B cell (primary cell): ENCODE measurements at regions not wholly inside any gene's neighbourhood (a gene's known extent, or its start where the extent isn't known, plus 50 kb on each side); places are given as distances from the start of the nearest gene placed in this dataset.

Source experiments
- ATAC-seq: fragments of 200-7000 bp; cut with Tn5 transposase; one replicate; pipeline ENCODE4 v1.10.0; 2021; ENCODE audit warnings: low read depth, mild to moderate bottlenecking, moderate number of reproducible peaks, moderate library complexity
- CTCF ChIA-PET: fragments of 350-600 bp; sonication (Branson Sonifier 250); formaldehyde crosslinking; loops from one replicate; lab custom pipeline; 2021; ENCODE audit warnings: antibody characterized with exemption, inconsistent platforms; lab: Charles Lee
- POLR2A ChIA-PET: fragments of 350-600 bp; sonication (Branson Sonifier 250); formaldehyde crosslinking; loops from one replicate; lab custom pipeline; 2021; ENCODE audit warnings: antibody characterized with exemption; lab: Charles Lee
- DNase-seq: peaks from one replicate; pipeline ENCODE4 v3.0.0; 2013
- H2AFZ ChIP-seq: 2 replicates; pipeline ENCODE4 v1.6.1; 2012; ENCODE audit warnings: mild to moderate bottlenecking, low read depth, low read length; ENCODE audit not compliant: insufficient read depth, poor library complexity, severe bottlenecking
- H3K27ac ChIP-seq, 2 donors: 1 replicate in 1 of 2; 2 replicates in 1 of 2; pipeline ENCODE4 v1.5.1; 2012 to 2013; ENCODE audit warnings: low read length in 2 of 2, mild to moderate bottlenecking in 2 of 2, moderate library complexity in 1 of 2
- H3K27me3 ChIP-seq, 4 experiments: fragments of 200-600 bp in 1 of 4; sonication (generic) in 1 of 4; replicated peaks in 1 of 4; 1 replicate in 2 of 4; 2 replicates in 2 of 4; pipeline versions ENCODE4 v1.6.1 to v1.7.0; 2013 to 2016; ENCODE audit warnings: low read length in 3 of 4, mild to moderate bottlenecking in 2 of 4, mixed read lengths in 1 of 4, moderate library complexity in 1 of 4; ENCODE audit not compliant: insufficient read depth in 4 of 4, control insufficient read depth in 3 of 4; ENCODE audit errors: control extremely low read depth in 1 of 4
- H3K36me3 ChIP-seq, 2 experiments: replicated peaks in 1 of 2; 1 replicate in 1 of 2; 2 replicates in 1 of 2; pipeline versions ENCODE4 v1.6.1 to v1.7.1; 2013; ENCODE audit warnings: low read length in 1 of 2; ENCODE audit not compliant: insufficient read depth in 2 of 2, control insufficient read depth in 1 of 2; ENCODE audit errors: control extremely low read depth in 1 of 2, extremely low read depth in 1 of 2
- H3K4me1 ChIP-seq, 2 donors: fragments of 200-600 bp in 1 of 2; sonication (generic) in 1 of 2; 1 replicate in 1 of 2; 2 replicates in 1 of 2; pipeline versions ENCODE4 v1.5.1 to v1.6.1; 2013 to 2017; ENCODE audit warnings: low read length in 2 of 2; ENCODE audit not compliant: control insufficient read depth in 2 of 2, insufficient read depth in 2 of 2
- H3K4me2 ChIP-seq: replicated peaks from 2 replicates; pipeline ENCODE3; 2012; ENCODE audit warnings: mild to moderate bottlenecking, low read depth, low read length; ENCODE audit not compliant: poor library complexity, severe bottlenecking
- H3K4me3 ChIP-seq, 5 experiments: fragments of 200-600 bp in 1 of 5; sonication (generic) in 1 of 5; 1 replicate in 3 of 5; 2 replicates in 2 of 5; pipeline versions ENCODE4 v1.5.1 to v1.7.0; 2011 to 2016; ENCODE audit warnings: low read length in 4 of 5, mild to moderate bottlenecking in 4 of 5, low read depth in 2 of 5, control low read depth in 1 of 5, moderate library complexity in 1 of 5; ENCODE audit not compliant: insufficient read depth in 1 of 5; ENCODE audit errors: control extremely low read depth in 1 of 5, extremely low read depth in 1 of 5
- H3K79me2 ChIP-seq: fragments of 200-600 bp; sonication (generic); one replicate; pipeline ENCODE4 v1.6.0; 2016; ENCODE audit warnings: low read length; ENCODE audit not compliant: control insufficient read depth, insufficient read depth
- H3K9ac ChIP-seq: fragments of 200-600 bp; sonication (generic); 2 replicates; pipeline ENCODE4 v1.6.1; 2017; ENCODE audit warnings: mild to moderate bottlenecking, low read length, moderate library complexity
- H3K9me3 ChIP-seq, 3 donors: one replicate each; pipeline versions ENCODE4 v1.6.1 to v1.7.1; 2013; ENCODE audit warnings: low read length in 2 of 3; ENCODE audit not compliant: control insufficient read depth in 2 of 3, insufficient read depth in 1 of 3; ENCODE audit errors: control extremely low read depth in 1 of 3
- H4K20me1 ChIP-seq: 2 replicates; pipeline ENCODE4 v1.6.0; 2012; ENCODE audit warnings: mild to moderate bottlenecking, low read length; ENCODE audit not compliant: insufficient read depth, control insufficient read depth, poor library complexity, severe bottlenecking
- H3K27ac Mint-ChIP-seq: one replicate; pipeline ENCODE4 v1.8.0; 2021; ENCODE audit warnings: mixed read lengths
- H3K27me3 Mint-ChIP-seq: one replicate; pipeline ENCODE4 v1.8.0; 2021; ENCODE audit warnings: mixed read lengths
- H3K4me1 Mint-ChIP-seq: one replicate; pipeline ENCODE4 v1.8.0; 2021; ENCODE audit warnings: mixed read lengths
- H3K4me3 Mint-ChIP-seq: one replicate; pipeline ENCODE4 v1.8.0; 2021; ENCODE audit warnings: mixed read lengths
- H3K9me3 Mint-ChIP-seq: one replicate; pipeline ENCODE4 v1.8.0; 2022; ENCODE audit warnings: mixed read lengths; ENCODE audit not compliant: insufficient read depth
- EZH2 ChIP-seq: IDR thresholded peaks from 2 replicates; pipeline ENCODE4 v1.6.1; 2012; ENCODE audit warnings: borderline replicate concordance, low read depth, mild to moderate bottlenecking, moderate library complexity, low read length; ENCODE audit not compliant: insufficient read depth, poor library complexity, severe bottlenecking
- WGBS: methylation state at CpG from one replicate; pipeline ENCODE4 v1.1.5; 2013; ENCODE audit warnings: missing lambda C conversion rate; ENCODE audit not compliant: insufficient coverage; 5-methylcytosine and 5-hydroxymethylcytosine counted together
- intact Hi-C: fragments of 100-400 bp; cut with micrococcal nuclease; formaldehyde crosslinking; loops from one replicate; pipeline ENCODE4 v1.10.0; 2022
- TF ChIP-seq, protein P1 (sequence below): fragments of 200-600 bp; IDR thresholded peaks from one replicate; pipeline ENCODE4 v1.8.0; 2022; ENCODE audit warnings: antibody characterized with exemption, mild to moderate bottlenecking

DNA sequence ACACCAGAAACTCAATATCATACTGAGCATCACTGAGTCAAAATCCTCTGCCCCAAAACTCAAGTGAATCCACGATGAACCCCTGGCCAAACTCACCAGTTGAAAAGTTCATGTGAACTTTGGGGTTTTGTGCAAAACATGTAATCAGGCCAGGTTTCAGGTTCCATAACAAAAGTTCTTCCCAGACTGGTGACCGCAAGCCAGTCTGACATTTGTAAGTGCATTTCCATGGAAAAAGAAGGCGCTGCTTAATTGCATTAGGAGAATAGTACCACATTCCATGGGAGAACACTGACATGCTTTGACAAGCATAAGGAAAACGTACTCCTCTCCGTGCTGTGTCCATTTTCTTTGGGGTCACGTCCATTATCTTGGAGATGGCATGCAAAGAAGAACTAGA, 567.0 kb downstream of the BNC2 start:
- H3K27ac Mint-ChIP-seq = no peak overlapping the region
- ATAC-seq = no peak
- no peak overlapping the region for H3K4me3 Mint-ChIP-seq
- Histone ChIP-seq H3K9me3 (no peaks in the 10 kb centered on the region), H3K79me2 (no peaks in the 10 kb centered on the region), H3K4me3 (no peak overlapping the region), H3K4me1 (no peaks in the 10 kb centered on the region), H3K27ac (no peak overlapping the region), H3K27me3 (no peaks in the 10 kb centered on the region), H3K36me3 (no peaks in the 10 kb centered on the region), H3K4me2 (no peak overlapping the region), H2AFZ (no peak overlapping the region), H4K20me1 (no peaks in the 10 kb centered on the region), H3K9ac (no peak overlapping the region)
- DNase-seq = no peak
- intact Hi-C loops = no loop called here
- POLR2A ChIA-PET = no interaction called here
- CTCF ChIA-PET = no interaction called here
- no peak for TF ChIP-seq EZH2
- TF ChIP-seq, protein P1, sequence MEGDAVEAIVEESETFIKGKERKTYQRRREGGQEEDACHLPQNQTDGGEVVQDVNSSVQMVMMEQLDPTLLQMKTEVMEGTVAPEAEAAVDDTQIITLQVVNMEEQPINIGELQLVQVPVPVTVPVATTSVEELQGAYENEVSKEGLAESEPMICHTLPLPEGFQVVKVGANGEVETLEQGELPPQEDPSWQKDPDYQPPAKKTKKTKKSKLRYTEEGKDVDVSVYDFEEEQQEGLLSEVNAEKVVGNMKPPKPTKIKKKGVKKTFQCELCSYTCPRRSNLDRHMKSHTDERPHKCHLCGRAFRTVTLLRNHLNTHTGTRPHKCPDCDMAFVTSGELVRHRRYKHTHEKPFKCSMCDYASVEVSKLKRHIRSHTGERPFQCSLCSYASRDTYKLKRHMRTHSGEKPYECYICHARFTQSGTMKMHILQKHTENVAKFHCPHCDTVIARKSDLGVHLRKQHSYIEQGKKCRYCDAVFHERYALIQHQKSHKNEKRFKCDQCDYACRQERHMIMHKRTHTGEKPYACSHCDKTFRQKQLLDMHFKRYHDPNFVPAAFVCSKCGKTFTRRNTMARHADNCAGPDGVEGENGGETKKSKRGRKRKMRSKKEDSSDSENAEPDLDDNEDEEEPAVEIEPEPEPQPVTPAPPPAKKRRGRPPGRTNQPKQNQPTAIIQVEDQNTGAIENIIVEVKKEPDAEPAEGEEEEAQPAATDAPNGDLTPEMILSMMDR = no peak
- no peaks in the 10 kb centered on the region for H3K27me3 Mint-ChIP-seq
- no peaks in the 10 kb centered on the region for H3K4me1 Mint-ChIP-seq
- 94% methylated on average over 5 of the region's 6 CpGs for WGBS
- peaks cover 5% of the 10 kb centered on the region for H3K9me3 Mint-ChIP-seq

DNA sequence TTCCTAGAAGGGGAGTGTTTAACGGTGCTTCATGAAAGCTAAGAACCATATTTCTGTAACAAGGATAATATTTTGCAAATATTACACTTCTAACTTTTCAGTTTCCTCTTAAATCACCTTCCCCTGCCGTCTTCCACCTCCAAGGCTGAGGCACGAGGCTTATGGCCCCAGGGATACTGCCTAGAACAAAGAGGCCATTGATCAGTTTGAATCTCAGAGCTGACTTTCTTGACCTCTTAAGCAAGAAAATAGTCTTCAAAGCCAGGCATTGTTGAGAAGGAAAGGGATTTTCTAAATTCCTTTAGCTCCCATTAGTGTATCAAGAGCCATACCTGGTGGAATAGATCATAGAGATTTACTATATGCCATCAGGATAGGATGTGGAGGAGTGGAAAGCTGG, 566.2 kb downstream of the BNC2 start:
- H3K9me3 ChIP-seq = no peaks in the 10 kb centered on the region
- intact Hi-C loops = no loop called here
- no peaks in the 10 kb centered on the region for H3K27me3 Mint-ChIP-seq
- no peak overlapping the region for H2AFZ ChIP-seq
- H3K27ac Mint-ChIP-seq = no peak overlapping the region
- ATAC-seq = no peak
- no peak overlapping the region for H3K9ac ChIP-seq
- H4K20me1 ChIP-seq = no peaks in the 10 kb centered on the region
- no peak overlapping the region for H3K4me3 ChIP-seq
- DNase-seq = no peak
- no peaks in the 10 kb centered on the region for H3K4me1 Mint-ChIP-seq
- no peaks in the 10 kb centered on the region for H3K79me2 ChIP-seq
- ChIA-PET POLR2A (no interaction called here), CTCF (no interaction called here)
- no peak for TF ChIP-seq EZH2
- TF ChIP-seq, protein P1 = no peak
- 69% methylated on average over 2 of the region's 3 CpGs for WGBS
- H3K36me3 ChIP-seq = no peaks in the 10 kb centered on the region
- peaks cover 5% of the 10 kb centered on the region for H3K9me3 Mint-ChIP-seq
- no peak overlapping the region for H3K4me2 ChIP-seq
- H3K27ac ChIP-seq = no peak overlapping the region
- no peaks in the 10 kb centered on the region for H3K4me1 ChIP-seq
- no peak overlapping the region for H3K4me3 Mint-ChIP-seq
- H3K27me3 ChIP-seq = no peaks in the 10 kb centered on the region
